HUES48 (cell line): ENCODE measurements at regions not wholly inside any gene's neighbourhood (a gene's known extent, or its start where the extent isn't known, plus 50 kb on each side); places are given as distances from the start of the nearest gene placed in this dataset.
"Not testable (repeated sequence)": the region's sequence is repeated elsewhere in the genome, so short reads cannot be mapped to it uniquely, and the experiment has no call there.

Experiments
- H3K27ac ChIP-seq: one replicate; pipeline ENCODE4 v1.7.0; 2013; ENCODE audit warnings: low read depth, low read length, inconsistent platforms
- H3K27me3 ChIP-seq: 2 replicates; pipeline ENCODE4 v1.6.1; 2013; ENCODE audit warnings: mild to moderate bottlenecking, low read length; ENCODE audit not compliant: control insufficient read depth, insufficient read depth
- H3K36me3 ChIP-seq: 2 replicates; pipeline ENCODE4 v1.6.1; 2013; ENCODE audit warnings: low read length; ENCODE audit not compliant: control insufficient read depth, insufficient read depth
- H3K4me1 ChIP-seq: 2 replicates; pipeline ENCODE4 v1.6.1; 2013; ENCODE audit warnings: mild to moderate bottlenecking, low read length; ENCODE audit not compliant: control insufficient read depth, insufficient read depth
- H3K4me3 ChIP-seq: 2 replicates; pipeline ENCODE4 v1.5.1; 2013; ENCODE audit warnings: mild to moderate bottlenecking, low read depth, low read length
- H3K9ac ChIP-seq: 2 replicates; pipeline ENCODE4 v1.6.1; 2013; ENCODE audit warnings: mild to moderate bottlenecking, low read depth, low read length, moderate library complexity
- H3K9me3 ChIP-seq: 2 replicates; pipeline ENCODE4 v1.6.1; 2013; ENCODE audit warnings: low read length; ENCODE audit not compliant: control insufficient read depth, insufficient read depth

- H3K36me3 ChIP-seq, result no peaks in the 10 kb centered on the region
Measured at GRCh38 chr2:195094330-195094729, 562.7 kb upstream of the SLC39A10 start.

DNA sequence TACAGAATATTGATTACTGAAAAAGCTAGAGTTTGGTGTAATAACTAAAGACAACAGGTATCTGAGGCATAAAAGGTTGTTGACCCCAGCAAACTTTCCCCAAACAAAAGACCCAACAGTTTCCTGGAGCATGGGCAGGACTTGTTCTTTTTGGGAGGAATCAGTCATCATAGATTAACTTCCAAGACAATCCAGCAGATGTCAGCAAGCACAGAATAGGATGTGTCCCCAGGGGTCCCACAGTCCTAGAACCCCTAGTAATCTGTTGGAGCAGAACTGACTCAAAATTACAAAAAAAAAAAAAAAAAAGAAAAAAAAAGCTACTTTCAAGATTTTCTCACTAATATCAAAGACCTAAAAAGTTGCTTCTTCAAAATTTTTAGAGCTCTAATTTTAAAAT lies 564.7 kb upstream of the SLC39A10 start:
- Histone ChIP-seq H3K27me3 (no peaks in the 10 kb centered on the region), H3K4me1 (no peaks in the 10 kb centered on the region), H3K36me3 (no peaks in the 10 kb centered on the region), H3K9ac (no peak overlapping the region), H3K4me3 (no peak overlapping the region), H3K27ac (no peak overlapping the region), H3K9me3 (no peaks in the 10 kb centered on the region)

More at GRCh38 chr2:195094330-195094729, 562.7 kb upstream of the SLC39A10 start:
- Histone ChIP-seq H3K9me3 (no peaks in the 10 kb centered on the region), H3K27me3 (no peaks in the 10 kb centered on the region), H3K27ac (no peak overlapping the region), H3K4me3 (no peak overlapping the region), H3K9ac (no peak overlapping the region), H3K4me1 (no peaks in the 10 kb centered on the region)

DNA sequence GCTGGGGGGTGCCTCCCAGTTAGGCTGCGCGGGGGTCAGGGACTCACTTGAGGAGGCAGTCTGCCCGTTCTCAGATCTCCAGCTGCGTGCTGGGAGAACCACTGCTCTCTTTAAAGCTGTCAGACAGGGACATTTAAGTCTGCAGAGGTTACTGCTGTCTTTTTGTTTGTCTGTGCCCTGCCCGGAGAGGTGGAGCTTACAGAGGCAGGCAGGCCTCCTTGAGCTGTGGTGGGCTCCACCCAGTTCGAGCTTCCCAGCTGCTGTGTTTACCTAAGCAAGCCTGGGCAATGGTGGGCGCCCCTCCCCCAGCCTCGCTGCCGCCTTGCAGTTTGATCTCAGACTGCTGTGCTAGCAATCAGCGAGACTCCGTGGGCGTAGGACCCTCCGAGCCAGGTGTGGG lies 584.2 kb upstream of the SLC39A10 start:
- H3K27me3 ChIP-seq, H3K9me3 ChIP-seq, H3K4me3 ChIP-seq, H3K36me3 ChIP-seq, H3K9ac ChIP-seq, H3K4me1 ChIP-seq, H3K27ac ChIP-seq: not testable (repeated sequence)

DNA sequence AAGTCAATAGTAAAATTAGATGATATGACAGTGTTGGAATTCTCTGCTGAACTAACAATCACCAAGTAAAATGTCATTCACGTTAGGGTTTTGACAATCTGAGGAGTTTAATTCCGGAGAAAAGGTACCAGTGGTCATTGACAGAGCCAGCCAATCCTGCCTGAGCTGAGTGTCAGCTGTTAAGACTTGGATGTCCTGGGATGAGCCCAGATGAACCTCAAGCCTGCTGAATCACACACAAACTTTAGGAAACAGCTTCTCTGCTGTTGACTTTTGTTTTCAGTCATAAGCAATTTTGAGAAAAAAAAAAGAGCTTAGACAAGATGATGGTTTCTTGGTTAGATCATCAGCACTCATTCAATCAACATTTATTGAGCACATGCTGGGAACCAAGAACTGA lies 600.0 kb upstream of the SLC39A10 start:
- H3K27me3 ChIP-seq, result no peaks in the 10 kb centered on the region
- H3K4me3 ChIP-seq, result no peak overlapping the region
- H3K27ac ChIP-seq, result no peak overlapping the region

GRCh38 chr2:195055996-195056395 lies 601.0 kb upstream of the SLC39A10 start:
- H3K27me3 ChIP-seq, result no peaks in the 10 kb centered on the region
- H3K9me3 ChIP-seq, result no peaks in the 10 kb centered on the region
- H3K4me1 ChIP-seq, result no peaks in the 10 kb centered on the region
- H3K4me3 ChIP-seq, result no peak overlapping the region
- no peak overlapping the region for H3K9ac ChIP-seq
- no peak overlapping the region for H3K27ac ChIP-seq
- no peaks in the 10 kb centered on the region for H3K36me3 ChIP-seq

More for the DNA sequence above, 600.0 kb upstream of the SLC39A10 start:
- H3K36me3 ChIP-seq, result no peaks in the 10 kb centered on the region
- no peaks in the 10 kb centered on the region for H3K4me1 ChIP-seq
- no peak overlapping the region for H3K9ac ChIP-seq
- no peaks in the 10 kb centered on the region for H3K9me3 ChIP-seq

DNA sequence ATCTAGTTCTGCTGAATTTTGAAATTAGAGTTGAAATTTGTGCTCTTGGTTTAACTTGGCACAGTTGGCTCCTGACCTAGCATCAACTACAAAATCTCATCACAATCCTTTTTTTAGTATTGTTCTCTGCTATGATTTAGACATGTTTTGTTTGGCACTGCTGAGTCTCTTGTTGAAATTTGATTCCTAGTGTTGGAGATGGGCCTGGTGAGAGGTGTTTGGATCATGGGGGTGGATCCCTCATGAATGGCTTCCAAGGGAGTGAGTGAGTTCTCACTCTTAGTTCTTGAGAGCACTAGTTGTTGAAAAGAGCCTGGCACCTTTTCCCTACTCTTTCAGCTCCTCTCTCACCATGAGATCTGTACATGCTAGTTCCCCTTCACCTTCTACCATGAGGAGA lies 605.6 kb upstream of the SLC39A10 start:
- Histone ChIP-seq H3K4me3 (no peak overlapping the region), H3K9me3 (no peaks in the 10 kb centered on the region), H3K27me3 (no peaks in the 10 kb centered on the region), H3K36me3 (no peaks in the 10 kb centered on the region), H3K4me1 (no peaks in the 10 kb centered on the region), H3K9ac (no peak overlapping the region), H3K27ac (no peak overlapping the region)

- Histone ChIP-seq H3K27ac (no peak overlapping the region), H3K4me3 (no peak overlapping the region), H3K9ac (no peak overlapping the region), H3K36me3 (no peaks in the 10 kb centered on the region), H3K4me1 (peaks cover 16% of the 10 kb centered on the region), H3K27me3 (no peaks in the 10 kb centered on the region), H3K9me3 (no peaks in the 10 kb centered on the region)
Measured at GRCh38 chr2:195049372-195050031, 607.5 kb upstream of the SLC39A10 start.

- no peak overlapping the region for H3K9ac ChIP-seq
- H3K36me3 ChIP-seq, result no peaks in the 10 kb centered on the region
- H3K4me3 ChIP-seq, result no peak overlapping the region
- no peaks in the 10 kb centered on the region for H3K27me3 ChIP-seq
- no peak overlapping the region for H3K27ac ChIP-seq
- peaks cover 19% of the 10 kb centered on the region for H3K4me1 ChIP-seq
- H3K9me3 ChIP-seq, result no peaks in the 10 kb centered on the region
Measured at GRCh38 chr2:195047955-195048354, 609.1 kb upstream of the SLC39A10 start.

- Histone ChIP-seq H3K4me1 (peaks cover 19% of the 10 kb centered on the region), H3K27ac (no peak overlapping the region), H3K9me3 (no peaks in the 10 kb centered on the region), H3K4me3 (no peak overlapping the region), H3K36me3 (no peaks in the 10 kb centered on the region), H3K9ac (no peak overlapping the region), H3K27me3 (no peaks in the 10 kb centered on the region)
Measured at GRCh38 chr2:195044801-195045200, 612.2 kb upstream of the SLC39A10 start.

DNA sequence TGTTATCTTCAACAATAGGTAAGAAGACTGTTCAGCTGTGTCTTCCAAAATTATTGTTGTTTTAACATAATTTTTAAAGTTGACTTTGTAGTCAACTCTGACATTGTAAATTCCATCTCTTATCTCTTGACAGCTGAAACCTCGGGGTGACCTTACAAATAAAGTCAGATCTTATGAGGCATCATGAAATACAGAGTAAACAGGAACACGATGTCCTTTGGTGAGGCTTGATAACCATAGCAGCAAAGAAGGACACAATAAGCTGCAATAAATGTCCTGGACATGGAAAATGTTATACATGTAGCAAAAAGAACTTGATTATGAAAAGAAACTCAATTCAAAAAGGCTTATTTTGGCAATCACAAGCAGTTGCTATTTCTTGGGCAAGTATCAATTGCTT lies 618.9 kb upstream of the SLC39A10 start:
- no peaks in the 10 kb centered on the region for H3K27me3 ChIP-seq
- H3K27ac ChIP-seq, result no peak overlapping the region
- no peaks in the 10 kb centered on the region; the same call in 1 of the 2 replicates for H3K4me1 ChIP-seq
- no peaks in the 10 kb centered on the region for H3K9me3 ChIP-seq
- no peak overlapping the region for H3K4me3 ChIP-seq
- H3K36me3 ChIP-seq, result no peaks in the 10 kb centered on the region
- no peak overlapping the region for H3K9ac ChIP-seq

GRCh38 chr2:195037045-195037444 lies 620.0 kb upstream of the SLC39A10 start:
- Histone ChIP-seq H3K27me3 (no peaks in the 10 kb centered on the region), H3K4me3 (no peak overlapping the region), H3K9ac (no peak overlapping the region), H3K27ac (no peak overlapping the region), H3K36me3 (no peaks in the 10 kb centered on the region), H3K4me1 (no peaks in the 10 kb centered on the region; the same call in 1 of the 2 replicates), H3K9me3 (no peaks in the 10 kb centered on the region)
